Hematopoietic multipotent progenitor cell (in vitro differentiated cells): ENCODE measurements at regions not wholly inside any gene's neighbourhood (a gene's known extent, or its start where the extent isn't known, plus 50 kb on each side); places are given as distances from the start of the nearest gene placed in this dataset.
"Not testable (repeated sequence)": the region's sequence is repeated elsewhere in the genome, so short reads cannot be mapped to it uniquely, and the experiment has no call there.

Source experiments
- DNase-seq, 3 donors: peaks; one replicate each; pipeline ENCODE4 v3.0.0-alpha.2; 2011 to 2015; ENCODE audit warnings: low read depth in 2 of 3, low spot score in 2 of 3

DNA sequence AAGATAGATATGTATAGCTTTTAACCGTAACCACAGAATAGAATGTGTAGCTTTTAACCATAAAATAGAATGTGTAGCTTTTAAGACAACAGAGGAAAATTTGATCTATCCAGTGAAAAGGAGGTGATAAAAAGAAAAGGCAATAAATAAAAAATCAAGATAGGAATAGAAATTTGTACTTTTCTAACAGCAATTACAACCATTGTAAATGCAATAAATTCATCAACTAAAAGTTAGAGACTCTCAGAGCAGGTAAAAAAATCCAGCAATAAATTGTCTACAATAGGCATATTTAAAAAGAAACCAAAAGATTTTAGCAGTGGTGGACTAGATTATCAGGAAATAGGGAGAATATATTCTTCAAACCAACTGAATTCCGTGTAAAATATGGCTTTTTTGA, 63.8 kb upstream of the ABHD2 start:
- no peak for DNase-seq

DNA sequence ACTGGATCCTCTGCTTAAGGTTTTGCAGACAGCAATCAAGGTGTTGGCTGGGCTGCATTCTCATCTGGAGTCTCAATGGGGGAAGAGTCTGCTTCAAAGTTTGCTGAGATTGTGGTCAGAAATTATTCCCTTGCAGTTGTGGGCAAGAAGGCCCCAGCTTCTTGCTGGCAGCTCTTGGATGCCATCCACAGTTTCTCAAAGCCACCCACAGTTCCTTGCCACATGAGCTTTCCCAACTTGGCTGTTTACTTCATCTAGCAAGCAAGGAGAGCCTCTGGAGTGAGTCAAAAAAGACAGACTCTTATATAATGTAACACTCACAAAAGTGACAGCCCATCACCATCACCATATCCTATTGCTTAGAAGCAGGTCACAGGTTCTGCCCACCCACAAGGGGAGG, 62.1 kb upstream of the ABHD2 start:
- DNase-seq = no peak

DNA sequence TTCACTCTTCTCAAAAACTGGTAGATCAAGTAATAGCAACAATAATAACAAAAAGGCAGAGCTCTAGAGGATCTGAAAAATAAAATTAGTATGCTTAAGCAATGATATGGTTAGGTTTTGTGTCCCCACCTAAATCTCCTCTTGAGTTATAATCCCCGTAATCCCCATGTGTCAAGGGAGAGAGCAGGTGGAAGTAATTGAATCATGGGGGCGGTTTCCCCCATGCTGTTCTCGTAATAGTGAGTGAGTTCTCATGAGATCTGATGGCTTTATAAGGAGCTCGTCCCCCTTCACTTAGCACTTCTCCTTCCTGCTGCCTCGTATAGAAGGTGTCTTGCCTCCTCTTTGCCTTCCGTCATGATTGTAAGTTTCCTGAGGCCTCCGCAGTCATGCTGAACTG, 60.2 kb upstream of the ABHD2 start:
- DNase-seq = no peak

DNA sequence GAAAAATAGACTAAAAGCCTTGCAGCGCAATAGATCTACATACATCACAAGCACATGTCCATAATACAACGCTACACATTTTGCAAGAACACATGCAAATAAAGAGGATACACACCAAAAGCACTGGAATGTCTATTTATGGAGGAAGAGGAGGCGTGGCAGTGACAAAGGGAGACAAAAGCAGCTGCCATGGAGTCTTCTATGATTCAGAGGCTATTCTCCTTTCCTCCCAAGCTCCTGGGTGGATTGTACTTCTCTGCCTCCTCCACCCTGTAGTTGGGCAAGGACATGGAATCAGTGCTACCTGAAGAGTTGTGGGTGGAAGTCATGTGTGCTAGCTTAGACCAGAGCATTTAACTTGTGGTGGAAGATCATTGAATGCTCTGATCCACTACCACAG, 57.9 kb upstream of the ABHD2 start:
- no peak for DNase-seq

DNA sequence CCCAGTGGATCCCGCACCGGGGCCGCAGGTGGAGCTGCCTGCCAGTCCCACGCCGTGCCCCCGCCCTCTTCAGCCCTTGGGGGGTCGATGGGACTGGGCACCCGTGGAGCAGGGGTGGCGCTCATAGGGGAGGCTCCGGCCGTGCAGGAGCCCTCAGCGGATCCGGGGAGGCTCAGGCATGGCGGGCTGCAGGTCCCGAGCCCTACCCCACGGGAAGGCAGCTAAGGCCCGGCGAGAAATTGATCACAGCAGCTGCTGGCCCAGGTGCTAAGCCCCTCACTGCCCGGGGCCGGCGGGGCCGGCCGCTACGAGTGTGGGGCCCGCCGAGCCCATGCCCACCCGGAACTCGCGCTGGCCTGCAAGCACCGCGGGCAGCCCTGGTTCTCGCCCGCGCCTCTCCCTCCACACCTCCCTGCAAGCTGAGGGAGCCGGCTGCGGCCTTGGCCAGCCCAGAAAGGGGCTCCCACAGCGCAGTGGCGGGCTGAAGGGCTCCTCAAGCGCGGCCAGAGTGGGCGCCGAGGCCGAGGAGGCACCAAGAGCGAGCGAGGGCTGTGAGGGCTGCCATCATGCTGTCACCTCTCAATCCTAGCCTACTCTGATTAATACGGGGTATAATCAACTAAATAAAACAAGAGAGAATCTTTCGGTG, 56.5 kb upstream of the ABHD2 start:
- not testable (repeated sequence) for DNase-seq

DNA sequence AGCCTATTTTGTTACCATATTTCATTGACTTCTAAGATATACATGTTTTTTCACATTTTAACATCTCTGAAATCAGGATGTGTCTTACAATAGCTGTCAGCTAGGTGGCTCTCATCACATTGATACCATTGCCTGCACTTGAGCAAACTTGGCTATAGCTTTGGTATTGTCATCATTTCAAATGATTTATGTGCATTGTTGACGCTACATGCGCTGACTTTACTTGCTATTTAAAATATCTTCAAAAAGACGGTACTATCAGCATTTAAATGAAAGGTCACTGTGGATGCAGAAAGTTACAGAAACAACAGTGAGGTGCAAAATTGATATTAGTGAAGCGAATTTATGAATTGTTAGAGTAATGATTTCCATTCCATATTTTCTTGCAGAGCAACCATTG, 54.0 kb upstream of the ABHD2 start:
- peak in 1 of 3 donors; percentile 36 for DNase-seq

DNA sequence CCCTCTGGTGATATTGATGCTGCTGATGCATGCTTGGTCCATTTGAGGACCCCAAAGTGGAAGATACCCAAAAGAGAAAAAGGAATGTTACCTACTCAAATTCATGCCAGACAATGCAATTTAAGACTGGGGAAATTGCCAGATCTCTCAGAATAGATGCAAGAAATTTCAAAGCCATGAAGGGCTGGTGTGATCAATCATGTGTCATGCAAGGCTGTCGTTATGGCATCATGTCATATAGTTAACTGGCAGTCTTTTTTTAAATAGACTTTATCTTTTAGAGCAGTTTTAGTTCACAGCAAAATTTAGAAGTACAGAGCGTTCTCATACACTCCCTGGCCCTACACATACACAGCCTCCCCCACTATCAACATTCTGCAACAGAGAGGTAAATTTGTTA, 53.1 kb upstream of the ABHD2 start:
- DNase-seq = no peak

DNA sequence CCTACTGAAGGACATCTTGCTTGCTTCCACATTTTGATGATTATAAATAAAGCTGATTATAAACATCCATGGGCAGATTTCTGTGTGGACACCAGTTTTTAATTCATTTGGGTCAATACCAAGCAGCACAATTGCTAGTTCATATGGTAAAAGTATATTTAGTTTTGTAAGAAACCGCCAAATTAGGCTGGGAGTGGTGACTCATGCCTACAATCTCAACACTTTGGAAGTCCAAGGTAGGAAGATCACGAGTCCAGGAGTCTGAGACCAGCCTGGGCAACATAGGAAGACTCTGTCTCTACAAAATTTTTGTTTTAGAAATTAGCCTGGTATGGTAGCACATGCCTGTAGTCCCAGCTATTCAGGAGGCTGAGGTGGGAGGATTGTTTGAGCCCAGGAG, 52.6 kb upstream of the ABHD2 start:
- DNase-seq = no peak

DNA sequence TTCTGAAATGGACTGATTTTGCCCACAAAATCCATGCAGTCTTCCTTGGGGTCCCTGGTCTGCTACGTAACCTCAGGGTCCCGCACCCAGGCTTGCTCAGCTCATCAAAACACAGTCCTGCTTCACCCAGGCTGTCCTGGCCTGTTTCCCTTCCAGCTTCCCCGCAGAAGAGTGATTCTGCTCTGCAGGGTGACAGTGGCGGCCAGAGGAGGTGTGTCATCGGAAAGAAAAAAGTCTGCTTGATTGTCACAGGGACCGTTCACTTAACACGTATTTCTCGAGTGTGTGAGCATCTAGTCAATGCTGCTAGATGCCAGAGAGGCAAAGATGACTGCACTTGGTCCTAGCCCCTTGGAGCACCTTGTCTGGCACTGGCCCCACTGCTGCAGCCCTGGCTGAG, 50.1 kb upstream of the ABHD2 start:
- DNase-seq = no peak
